ENCODE measurements at regions not wholly inside any gene's neighbourhood (a gene's known extent, or its start where the extent isn't known, plus 50 kb on each side); places are given as distances from the start of the nearest gene placed in this dataset.
"Not testable (repeated sequence)": the region's sequence is repeated elsewhere in the genome, so short reads cannot be mapped to it uniquely, and the experiment has no call there.

GRCh38 chr2:242054881-242055801 lies 185.6 kb downstream of the RTP5 start:
- no peak for DNase-seq

- DNase-seq: no peak
Observed at GRCh38 chr2:242056026-242056425, 186.5 kb downstream of the RTP5 start.

- no peak for DNase-seq
Observed at GRCh38 chr2:242056785-242057184, 187.3 kb downstream of the RTP5 start.

- DNase-seq: no peak
Observed at GRCh38 chr2:242057379-242058040, 188.0 kb downstream of the RTP5 start.

- no peak for DNase-seq
Observed at GRCh38 chr2:242058116-242058680, 188.7 kb downstream of the RTP5 start.

- DNase-seq: no peak
Observed at GRCh38 chr2:242059566-242059965, 190.0 kb downstream of the RTP5 start.

- DNase-seq: no peak
Observed at GRCh38 chr2:242060212-242060835, 190.8 kb downstream of the RTP5 start.

- not testable (repeated sequence) for DNase-seq
Observed at GRCh38 chr2:242061930-242062329, 192.4 kb downstream of the RTP5 start.

GRCh38 chr2:242063436-242063835 lies 193.9 kb downstream of the RTP5 start:
- DNase-seq: no peak

- no peak for DNase-seq
Observed at GRCh38 chr2:242063850-242064249, 194.3 kb downstream of the RTP5 start.

GRCh38 chr2:242064364-242065250 lies 195.1 kb downstream of the RTP5 start:
- DNase-seq: no peak

- no peak for DNase-seq
Observed at GRCh38 chr2:242065426-242065825, 195.9 kb downstream of the RTP5 start.

- no peak for DNase-seq
Observed at GRCh38 chr2:242069018-242069417, 199.5 kb downstream of the RTP5 start.

GRCh38 chr2:242069938-242070395 lies 200.4 kb downstream of the RTP5 start:
- DNase-seq: not testable (repeated sequence)

- DNase-seq: not testable (repeated sequence)
Observed at GRCh38 chr2:242070726-242071125, 201.2 kb downstream of the RTP5 start.

GRCh38 chr2:242071377-242071776 lies 201.8 kb downstream of the RTP5 start:
- not testable (repeated sequence) for DNase-seq

- DNase-seq: not testable (repeated sequence)
Observed at GRCh38 chr2:242071936-242072335, 202.4 kb downstream of the RTP5 start.

GRCh38 chr2:242075168-242075567 lies 205.6 kb downstream of the RTP5 start:
- no peak for DNase-seq

GRCh38 chr2:242075696-242076095 lies 206.2 kb downstream of the RTP5 start:
- DNase-seq: no peak

- not testable (repeated sequence) for DNase-seq
Observed at GRCh38 chr2:242076184-242076583, 206.7 kb downstream of the RTP5 start.

- not testable (repeated sequence) for DNase-seq
Observed at GRCh38 chr2:242078426-242078825, 208.9 kb downstream of the RTP5 start.

GRCh38 chr2:242079792-242080191 lies 210.3 kb downstream of the RTP5 start:
- DNase-seq: not testable (repeated sequence)

Data from CD4-positive, alpha-beta T cell treated with Interleukin-12 subunit alpha and Interleukin-12 subunit beta, for 1 hour (primary cell).